Neural cell (in vitro differentiated cells): ENCODE measurements at regions not wholly inside any gene's neighbourhood (a gene's known extent, or its start where the extent isn't known, plus 50 kb on each side); places are given as distances from the start of the nearest gene placed in this dataset.

Source experiments
- H2AFZ ChIP-seq: fragments of 200-600, 300-800 bp; sonication (generic), shearing (Covaris generic); 2 replicates; pipeline ENCODE4 v1.6.0; 2014; ENCODE audit warnings: low read depth, mild to moderate bottlenecking, antibody characterized with exemption, low read length, moderate library complexity
- H3F3A ChIP-seq: fragments of 200-600 bp; shearing (Covaris generic); 2 replicates; pipeline ENCODE4 v1.6.1; 2016; ENCODE audit warnings: mild to moderate bottlenecking, moderate library complexity, mixed read lengths, antibody characterized with exemption, low read length; ENCODE audit not compliant: insufficient read depth, poor library complexity, severe bottlenecking
- H3K27ac ChIP-seq: fragments of 200-600, 300-800 bp; sonication (generic), shearing (Covaris generic); 2 replicates; pipeline ENCODE4 v1.5.1; 2014; ENCODE audit warnings: mild to moderate bottlenecking, low read length, moderate library complexity
- H3K27me3 ChIP-seq: fragments of 300-800, 200-600 bp; sonication (generic), shearing (Covaris generic); 2 replicates; pipeline ENCODE4 v1.6.0; 2014; ENCODE audit warnings: mild to moderate bottlenecking, low read depth, low read length, moderate library complexity; ENCODE audit not compliant: insufficient read depth
- H3K36me3 ChIP-seq: fragments of 300-800, 200-600 bp; sonication (generic), shearing (Covaris generic); 2 replicates; pipeline ENCODE4 v1.5.1; 2014; ENCODE audit warnings: mild to moderate bottlenecking, antibody characterized with exemption, low read length, moderate library complexity; ENCODE audit not compliant: insufficient read depth
- H3K4me2 ChIP-seq: fragments of 300-800, 200-600 bp; sonication (generic), shearing (Covaris generic); 2 replicates; pipeline ENCODE4 v1.6.0; 2014; ENCODE audit warnings: mild to moderate bottlenecking, low read length
- H3K4me3 ChIP-seq: fragments of 300-800, 200-600 bp; sonication (generic), shearing (Covaris generic); 2 replicates; pipeline ENCODE4 v1.5.1; 2014; ENCODE audit warnings: mild to moderate bottlenecking, low read length, moderate library complexity
- H3K79me2 ChIP-seq: fragments of 200-600 bp; shearing (Covaris generic); replicated peaks from 2 replicates; pipeline ENCODE4 v1.6.0; 2014; ENCODE audit warnings: mild to moderate bottlenecking, low read length, moderate library complexity; ENCODE audit not compliant: insufficient read depth
- H3K9ac ChIP-seq: fragments of 300-800, 200-600 bp; sonication (generic), shearing (Covaris generic); 2 replicates; pipeline ENCODE4 v1.6.1; 2016; ENCODE audit warnings: mild to moderate bottlenecking, low read length, mixed read lengths
- H3K9me2 ChIP-seq: fragments of 200-600 bp; shearing (Covaris generic); 2 replicates; pipeline ENCODE4 v1.6.1; 2016; ENCODE audit warnings: mild to moderate bottlenecking, low read length, mixed read lengths; ENCODE audit not compliant: insufficient read depth
- H3K9me3 ChIP-seq: fragments of 200-600, 300-800 bp; sonication (generic), shearing (Covaris generic); 2 replicates; pipeline ENCODE4 v1.6.1; 2016; ENCODE audit warnings: mild to moderate bottlenecking, mixed run types, low read length, moderate library complexity, mixed read lengths
- H4K20me1 ChIP-seq: fragments of 200-600 bp; shearing (Covaris generic); 2 replicates; pipeline ENCODE4 v1.6.1; 2016; ENCODE audit warnings: mild to moderate bottlenecking, mixed run types; ENCODE audit not compliant: insufficient read depth
- CTCF ChIP-seq: fragments of 450-650 bp; IDR thresholded peaks from 2 replicates; pipeline ENCODE4 v1.5.1; 2014; ENCODE audit warnings: antibody characterized with exemption, mild to moderate bottlenecking, moderate library complexity; ENCODE audit not compliant: poor library complexity, severe bottlenecking
- EP300 ChIP-seq: fragments of 450-650 bp; conservative IDR thresholded peaks from 2 replicates; pipeline ENCODE4 v1.6.1; 2014; ENCODE audit warnings: antibody characterized with exemption, mild to moderate bottlenecking, moderate library complexity; ENCODE audit not compliant: poor library complexity, severe bottlenecking
- EZH2 ChIP-seq: fragments of 200-600, 300-800 bp; shearing (Covaris generic), sonication (generic); IDR thresholded peaks from 2 replicates; pipeline ENCODE4 v1.6.1; 2014; ENCODE audit warnings: antibody characterized with exemption, low read length, borderline replicate concordance, mild to moderate bottlenecking; ENCODE audit not compliant: insufficient read depth, poor library complexity, severe bottlenecking
- MXI1 ChIP-seq: fragments of 450-650 bp; conservative IDR thresholded peaks from 2 replicates; pipeline ENCODE4 v1.6.1; 2014; ENCODE audit warnings: antibody characterized with exemption, mild to moderate bottlenecking; ENCODE audit not compliant: poor library complexity, severe bottlenecking
- POLR2AphosphoS5 ChIP-seq: IDR thresholded peaks from 2 replicates; pipeline ENCODE4 v1.6.1; 2012
- RAD21 ChIP-seq: fragments of 450-650 bp; conservative IDR thresholded peaks from 2 replicates; pipeline ENCODE4 v1.6.1; 2014; ENCODE audit warnings: antibody characterized with exemption, mild to moderate bottlenecking, moderate library complexity
- REST ChIP-seq: IDR thresholded peaks from 2 replicates; pipeline ENCODE4 v1.6.1; 2012; ENCODE audit warnings: borderline replicate concordance
- SMC3 ChIP-seq: fragments of 450-650 bp; conservative IDR thresholded peaks from 2 replicates; pipeline ENCODE4 v1.6.1; 2014; ENCODE audit warnings: antibody characterized with exemption, mild to moderate bottlenecking, moderate library complexity; ENCODE audit not compliant: poor library complexity
- TAF1 ChIP-seq: IDR thresholded peaks from 2 replicates; pipeline ENCODE4 v1.6.1; 2012; ENCODE audit warnings: low read depth

- TF ChIP-seq REST (no peak), MXI1 (no peak), EP300 (no peak), RAD21 (no peak), TAF1 (no peak), POLR2AphosphoS5 (no peak)
- H3K9ac ChIP-seq, result no peak overlapping the region
- no peak overlapping the region for H3K27ac ChIP-seq
- no peaks in the 10 kb centered on the region for H3F3A ChIP-seq
- no peaks in the 10 kb centered on the region for H3K9me3 ChIP-seq
- no peaks in the 10 kb centered on the region for H3K9me2 ChIP-seq
- no peaks in the 10 kb centered on the region for H3K36me3 ChIP-seq
- H2AFZ ChIP-seq, result no peak overlapping the region
- no peak overlapping the region for H3K4me3 ChIP-seq
- H4K20me1 ChIP-seq, result no peaks in the 10 kb centered on the region
- H3K27me3 ChIP-seq, result no peaks in the 10 kb centered on the region
- no peak overlapping the region for H3K4me2 ChIP-seq
- no peaks in the 10 kb centered on the region for H3K79me2 ChIP-seq
Measured at GRCh38 chr2:228372212-228372611, 190.7 kb upstream of the SPHKAP start.

- Histone ChIP-seq H3K79me2 (no peaks in the 10 kb centered on the region), H3K36me3 (no peaks in the 10 kb centered on the region), H2AFZ (no peak overlapping the region), H3K9me2 (no peaks in the 10 kb centered on the region), H4K20me1 (no peaks in the 10 kb centered on the region), H3K27ac (no peak overlapping the region), H3K4me2 (no peak overlapping the region), H3K4me3 (no peak overlapping the region), H3K9ac (no peak overlapping the region), H3K27me3 (no peaks in the 10 kb centered on the region), H3F3A (no peaks in the 10 kb centered on the region), H3K9me3 (no peaks in the 10 kb centered on the region)
- TF ChIP-seq EP300 (peak; percentile 80), POLR2AphosphoS5 (peak; percentile 56), TAF1 (no peak), MXI1 (no peak)
Measured at GRCh38 chr2:228369400-228370031, 188.0 kb upstream of the SPHKAP start.

- TF ChIP-seq SMC3, result no peak
- TF ChIP-seq MXI1, result no peak
- TF ChIP-seq EP300, result no peak
- TF ChIP-seq TAF1, result no peak
- no peak for TF ChIP-seq POLR2AphosphoS5
- no peak for TF ChIP-seq CTCF
- TF ChIP-seq EZH2, result no peak
- TF ChIP-seq RAD21, result no peak
- TF ChIP-seq REST, result no peak
- Histone ChIP-seq H3K4me3 (no peak overlapping the region), H3K36me3 (no peaks in the 10 kb centered on the region), H3K27me3 (no peaks in the 10 kb centered on the region), H3K9me3 (no peaks in the 10 kb centered on the region), H3K9ac (no peak overlapping the region), H2AFZ (no peak overlapping the region), H3F3A (no peaks in the 10 kb centered on the region), H3K79me2 (no peaks in the 10 kb centered on the region), H3K27ac (no peak overlapping the region), H4K20me1 (no peaks in the 10 kb centered on the region), H3K4me2 (no peak overlapping the region), H3K9me2 (no peaks in the 10 kb centered on the region)
Measured at GRCh38 chr2:228367356-228367755, 185.9 kb upstream of the SPHKAP start.
